ENCODE measurements at regions not wholly inside any gene's neighbourhood (a gene's known extent, or its start where the extent isn't known, plus 50 kb on each side); places are given as distances from the start of the nearest gene placed in this dataset.

DNA sequence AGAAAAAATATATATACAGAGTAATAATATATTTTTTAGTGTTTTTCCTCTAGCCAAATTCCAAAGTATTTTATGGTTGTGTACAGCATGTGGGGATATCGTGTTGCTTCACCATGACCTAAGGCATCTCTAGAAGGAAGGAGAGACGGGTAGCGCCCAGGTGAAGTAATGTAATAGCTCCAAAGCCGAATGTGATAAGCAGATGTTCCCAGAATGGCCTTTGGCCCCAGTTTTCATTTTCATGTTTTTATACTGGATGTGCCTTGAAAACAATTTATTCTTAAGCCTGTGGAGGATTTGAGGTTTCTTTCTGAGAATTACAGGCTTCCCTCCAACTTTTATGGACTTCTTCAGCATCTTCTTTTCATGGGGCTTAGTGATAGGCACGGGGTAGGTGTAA is 587.9 kb upstream of the KIRREL3 start:
- TF ChIP-seq CTCF (IDR thresholded peaks at IDR 0.05) (no peak), POLR2A (IDR thresholded peaks at IDR 0.05) (no peak)

Data from prostate gland (tissue), 2 donors.